ENCODE measurements at regions not wholly inside any gene's neighbourhood (a gene's known extent, or its start where the extent isn't known, plus 50 kb on each side); places are given as distances from the start of the nearest gene placed in this dataset.

- Histone ChIP-seq H2AFZ (ENCODE audit: insufficient read depth, low read depth, low read length, poor library complexity, severe bottlenecking) (no peak overlapping the region), H3K27ac (ENCODE audit: low read depth in 1 of 2, low read length in 2 of 2) (peak overlapping the region; percentile 86 to 98), H3K4me2 (replicated peaks; ENCODE audit: extremely low read depth, low read length, poor library complexity, severe bottlenecking) (peak overlapping the region; percentile 44), H3K36me3 (replicated peaks in 1 of 2; ENCODE audit: control insufficient read depth in 1 of 2, insufficient read depth in 2 of 2, low read length in 2 of 2) (no peaks in the 10 kb centered on the region), H3K4me1 (ENCODE audit: control insufficient read depth in 1 of 2, insufficient read depth in 2 of 2, low read length in 2 of 2) (peaks cover 75 to 82% of the 10 kb centered on the region in 2 donors), H3K9ac (ENCODE audit: insufficient read depth, low read length, poor library complexity, severe bottlenecking) (peak overlapping the region; percentile 65), H3K79me2 (ENCODE audit: insufficient read depth, low read length) (no peaks in the 10 kb centered on the region), H3K4me3 (replicated peaks in 1 of 3; ENCODE audit: low read depth in 2 of 3, low read length in 3 of 3) (peak overlapping the region in 1 of 3 experiments; percentile 27), H3K9me3 (replicated peaks in 1 of 2; ENCODE audit: control insufficient read depth in 1 of 2, insufficient read depth in 1 of 2, low read length in 2 of 2) (no peaks in the 10 kb centered on the region), H3K27me3 (ENCODE audit: control insufficient read depth in 2 of 2, insufficient read depth in 2 of 2, low read length in 2 of 2) (no peaks in the 10 kb centered on the region), H4K20me1 (ENCODE audit: insufficient read depth, low read length) (no peaks in the 10 kb centered on the region)
- Mint-ChIP-seq H3K9me3 (peaks cover 0 to 4% (median 0%) of the 10 kb centered on the region in 7 donors), H3K27ac (peak overlapping the region; percentile 92 to 99 (median 97)), H3K36me3 (peaks cover 2% of the 10 kb centered on the region in 2 donors), H3K4me1 (peaks cover 86% of the 10 kb centered on the region), H3K4me3 (peak overlapping the region in 1 of 2 donors; percentile 19), H3K27me3 (ENCODE audit: low read depth in 3 of 3) (no peaks in the 10 kb centered on the region)
- WGBS (ENCODE audit: insufficient coverage), result 31% methylated on average over 4 of the region's 5 CpGs
- peak; percentile 79 to 95 (median 92) for DNase-seq
- intact Hi-C loops (cut with micrococcal nuclease), result loop anchor here in 1 of 2 donors (5.0 kb wide), 4 partner anchors 39 to 264 kb away; partner anchors contain the start of gene KLF4
- no peak for TF ChIP-seq CTCF (IDR thresholded peaks at IDR 0.05)
Measured at GRCh38 chr9:107751567-107752210, 262.1 kb upstream of the KLF4 start.

DNA sequence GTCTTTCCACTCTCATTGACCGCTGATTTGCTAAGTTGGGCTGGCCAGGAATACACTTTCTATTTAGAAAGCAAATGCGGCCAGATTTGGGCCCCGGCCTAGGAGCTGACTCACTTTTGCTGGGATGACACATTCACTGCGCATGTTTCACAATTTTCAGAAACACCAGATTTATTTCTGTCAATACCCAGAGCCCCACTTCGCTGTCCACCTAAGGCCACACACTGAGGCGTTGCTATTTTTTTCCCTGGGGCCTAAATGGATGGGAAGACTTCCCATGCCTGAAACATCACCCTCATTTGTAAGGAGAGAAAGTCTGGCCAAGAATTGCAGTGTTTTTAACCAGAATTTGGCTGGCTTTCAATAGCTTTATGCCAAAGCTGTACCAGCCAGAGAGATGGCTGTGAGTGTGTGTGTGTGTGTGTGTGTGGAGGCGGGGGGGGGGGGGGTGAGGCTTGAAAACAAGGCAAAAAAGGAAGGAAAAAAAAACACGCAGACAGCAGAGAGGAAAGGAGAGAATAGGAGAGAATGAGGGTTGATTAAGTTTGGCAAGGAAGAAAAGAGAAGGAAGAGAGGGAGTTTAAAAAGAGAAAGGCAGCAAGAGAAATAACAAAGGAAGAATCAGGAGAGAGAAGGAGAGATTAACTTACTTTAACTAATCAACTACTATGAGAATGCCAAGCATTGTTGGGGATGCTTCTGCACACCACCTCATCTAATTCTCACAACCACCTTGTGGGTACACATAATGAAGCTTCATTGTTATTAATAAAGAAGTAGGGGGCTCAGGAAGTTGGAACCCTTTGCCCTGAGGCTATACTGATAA is 261.4 kb upstream of the KLF4 start:
- H3K27me3 Mint-ChIP-seq (ENCODE audit: low read depth in 3 of 3), result no peaks in the 10 kb centered on the region
- H3K4me3 Mint-ChIP-seq, result peak overlapping the region in 1 of 2 donors; percentile 60
- Histone ChIP-seq H3K36me3 (replicated peaks in 1 of 2; ENCODE audit: control insufficient read depth in 1 of 2, insufficient read depth in 2 of 2, low read length in 2 of 2) (no peaks in the 10 kb centered on the region), H3K4me1 (ENCODE audit: control insufficient read depth in 1 of 2, insufficient read depth in 2 of 2, low read length in 2 of 2) (peaks cover 75 to 79% of the 10 kb centered on the region in 2 donors), H3K9me3 (replicated peaks in 1 of 2; ENCODE audit: control insufficient read depth in 1 of 2, insufficient read depth in 1 of 2, low read length in 2 of 2) (no peaks in the 10 kb centered on the region), H3K9ac (ENCODE audit: insufficient read depth, low read length, poor library complexity, severe bottlenecking) (peak overlapping the region; percentile 65), H3K27ac (ENCODE audit: low read depth in 1 of 2, low read length in 2 of 2) (peak overlapping the region; percentile 86 to 98), H3K27me3 (ENCODE audit: control insufficient read depth in 2 of 2, insufficient read depth in 2 of 2, low read length in 2 of 2) (no peaks in the 10 kb centered on the region), H2AFZ (ENCODE audit: insufficient read depth, low read depth, low read length, poor library complexity, severe bottlenecking) (no peak overlapping the region), H3K79me2 (ENCODE audit: insufficient read depth, low read length) (no peaks in the 10 kb centered on the region), H4K20me1 (ENCODE audit: insufficient read depth, low read length) (no peaks in the 10 kb centered on the region), H3K4me3 (replicated peaks in 1 of 3; ENCODE audit: low read depth in 2 of 3, low read length in 3 of 3) (peak overlapping the region in 1 of 3 experiments; percentile 27), H3K4me2 (replicated peaks; ENCODE audit: extremely low read depth, low read length, poor library complexity, severe bottlenecking) (peak overlapping the region; percentile 44)
- H3K36me3 Mint-ChIP-seq, result peaks cover 0 to 2% of the 10 kb centered on the region in 2 donors
- intact Hi-C loops (cut with micrococcal nuclease), result loop anchor here in 1 of 2 donors (5.0 kb wide), 4 partner anchors 39 to 264 kb away; partner anchors contain the start of gene KLF4
- peaks cover 84% of the 10 kb centered on the region for H3K4me1 Mint-ChIP-seq
- TF ChIP-seq CTCF (IDR thresholded peaks at IDR 0.05), result no peak
- peak overlapping the region; percentile 92 to 99 (median 97) for H3K27ac Mint-ChIP-seq
- peak; percentile 90 to 96 (median 95) for DNase-seq
- WGBS (ENCODE audit: insufficient coverage), result 0% methylated on average over 5 of the region's 8 CpGs
- H3K9me3 Mint-ChIP-seq, result peaks cover 0 to 4% (median 0%) of the 10 kb centered on the region in 7 donors

Data from CD14-positive monocyte (primary cell).